WTC11 (cell line): ENCODE measurements at regions not wholly inside any gene's neighbourhood (a gene's known extent, or its start where the extent isn't known, plus 50 kb on each side); places are given as distances from the start of the nearest gene placed in this dataset.

ENCODE experiments used
- ATAC-seq: fragments of 200-7000 bp; cut with Tn5 transposase; 2 replicates; pipeline ENCODE4 v1.10.0; 2021; ENCODE audit warnings: mild to moderate bottlenecking, moderate library complexity
- CTCF ChIA-PET: fragments of 300-600 bp; sonication (Branson Sonifier 250); formaldehyde crosslinking; loops from one replicate; lab custom pipeline; 2021; ENCODE audit warnings: antibody characterized with exemption; lab: Charles Lee
- POLR2A ChIA-PET: fragments of 350-600 bp; sonication (Branson Sonifier 250); formaldehyde crosslinking; loops from one replicate; lab custom pipeline; 2021; ENCODE audit warnings: antibody characterized with exemption; lab: Charles Lee
- DNase-seq: peaks from one replicate; pipeline ENCODE4 v3.0.0; 2021; ENCODE audit warnings: low spot score
- H3K27ac Mint-ChIP-seq: 2 replicates; pipeline ENCODE4 v1.8.0; 2021; ENCODE audit warnings: mixed read lengths
- H3K27me3 Mint-ChIP-seq: 2 replicates; pipeline ENCODE4 v1.8.0; 2021; ENCODE audit warnings: low read depth, mild to moderate bottlenecking, moderate library complexity, mixed read lengths
- H3K36me3 Mint-ChIP-seq: 2 replicates; pipeline ENCODE4 v1.8.0; 2021; ENCODE audit warnings: mixed read lengths
- H3K4me1 Mint-ChIP-seq: 2 replicates; pipeline ENCODE4 v1.8.0; 2022; ENCODE audit warnings: mixed read lengths
- H3K4me3 Mint-ChIP-seq: 2 replicates; pipeline ENCODE4 v1.8.0; 2021; ENCODE audit warnings: mild to moderate bottlenecking, moderate library complexity, mixed read lengths
- H3K9me3 Mint-ChIP-seq: 2 replicates; pipeline ENCODE4 v1.8.0; 2021; ENCODE audit warnings: mixed read lengths
- CREM ChIP-seq: sonication (generic); formaldehyde crosslinking; IDR thresholded peaks from 2 replicates; pipeline ENCODE4 v1.8.1; 2022; ENCODE audit warnings: mild to moderate bottlenecking, missing genetic modification reagents, moderate library complexity
- EMX1 ChIP-seq: fragments of 250-450 bp; sonication (Bioruptor Pico); IDR thresholded peaks from 2 replicates; pipeline ENCODE4 v1.8.0; 2021; ENCODE audit warnings: mild to moderate bottlenecking
- ERG ChIP-seq: fragments of 250-450 bp; sonication (Bioruptor Pico); IDR thresholded peaks from 2 replicates; pipeline ENCODE4 v1.8.0; 2021; ENCODE audit warnings: mild to moderate bottlenecking
- ETV6 ChIP-seq: sonication (generic); formaldehyde crosslinking; IDR thresholded peaks from 2 replicates; pipeline ENCODE4 v1.8.1; 2022; ENCODE audit warnings: mild to moderate bottlenecking, missing genetic modification reagents
- FOXP1 ChIP-seq: sonication (generic); formaldehyde crosslinking; IDR thresholded peaks from 2 replicates; pipeline ENCODE4 v1.8.0; 2022; ENCODE audit warnings: missing genetic modification reagents, mild to moderate bottlenecking, moderate library complexity, borderline replicate concordance
- GABPB1 ChIP-seq: sonication (generic); formaldehyde crosslinking; IDR thresholded peaks from 2 replicates; pipeline ENCODE4 v1.8.1; 2023; ENCODE audit warnings: mild to moderate bottlenecking, missing genetic modification reagents
- IRF1 ChIP-seq: sonication (generic); formaldehyde crosslinking; IDR thresholded peaks from 2 replicates; pipeline ENCODE4 v1.8.0; 2023; ENCODE audit warnings: missing genetic modification reagents
- IRF2 ChIP-seq: sonication (generic); formaldehyde crosslinking; IDR thresholded peaks from 2 replicates; pipeline ENCODE4 v1.8.0; 2022; ENCODE audit warnings: low read depth, missing genetic modification reagents, borderline replicate concordance
- JUN ChIP-seq: sonication (generic); formaldehyde crosslinking; IDR thresholded peaks from 2 replicates; pipeline ENCODE4 v1.8.0; 2023; ENCODE audit warnings: mild to moderate bottlenecking, missing genetic modification reagents
- MLX ChIP-seq: sonication (generic); formaldehyde crosslinking; IDR thresholded peaks from 2 replicates; pipeline ENCODE4 v1.8.1; 2023; ENCODE audit warnings: mild to moderate bottlenecking, missing genetic modification reagents, moderate library complexity
- PRDM15 ChIP-seq: sonication (generic); formaldehyde crosslinking; IDR thresholded peaks from 2 replicates; pipeline ENCODE4 v1.8.0; 2022; ENCODE audit warnings: missing genetic modification reagents
- SOX15 ChIP-seq: fragments of 250-450 bp; sonication (Bioruptor Pico); IDR thresholded peaks from 2 replicates; pipeline ENCODE4 v1.9.0; 2021; ENCODE audit warnings: mild to moderate bottlenecking
- SP1 ChIP-seq: sonication (generic); formaldehyde crosslinking; conservative IDR thresholded peaks from 2 replicates; pipeline ENCODE4 v1.8.1; 2022; ENCODE audit warnings: missing genetic modification reagents
- TCF7 ChIP-seq: sonication (generic); formaldehyde crosslinking; IDR thresholded peaks from 2 replicates; pipeline ENCODE4 v1.8.0; 2022; ENCODE audit warnings: mild to moderate bottlenecking, low read depth, missing genetic modification reagents, moderate library complexity
- TEAD4 ChIP-seq: sonication (generic); formaldehyde crosslinking; IDR thresholded peaks from 2 replicates; pipeline ENCODE4 v1.8.0; 2022; ENCODE audit warnings: mild to moderate bottlenecking, missing genetic modification reagents
- ZBTB43 ChIP-seq: sonication (generic); formaldehyde crosslinking; IDR thresholded peaks from 2 replicates; pipeline ENCODE4 v1.8.1; 2023; ENCODE audit warnings: mild to moderate bottlenecking, missing genetic modification reagents
- ZNF232 ChIP-seq: sonication (generic); formaldehyde crosslinking; IDR thresholded peaks from 2 replicates; pipeline ENCODE4 v1.8.0; 2022; ENCODE audit warnings: mild to moderate bottlenecking, missing genetic modification reagents
- ZNF263 ChIP-seq: sonication (generic); formaldehyde crosslinking; IDR thresholded peaks from 2 replicates; pipeline ENCODE4 v1.8.1; 2022; ENCODE audit warnings: low read depth, mild to moderate bottlenecking, moderate library complexity, missing genetic modification reagents
- ZNF532 ChIP-seq: fragments of 250-450 bp; sonication (Bioruptor Pico); IDR thresholded peaks from 2 replicates; pipeline ENCODE4 v1.9.0; 2021; ENCODE audit warnings: mild to moderate bottlenecking, borderline replicate concordance

- Mint-ChIP-seq H3K27me3 (no peaks in the 10 kb centered on the region; the same call in 1 of the 2 replicates), H3K27ac (no peak overlapping the region), H3K4me1 (peaks cover 13% of the 10 kb centered on the region), H3K9me3 (no peaks in the 10 kb centered on the region), H3K4me3 (no peak overlapping the region), H3K36me3 (no peaks in the 10 kb centered on the region)
- DNase-seq (peak; percentile 53), ATAC-seq (peak; percentile 96)
- no peak for TF ChIP-seq PRDM15 (CRISPR knock-in tag)
- TF ChIP-seq MLX: no peak
- TF ChIP-seq SOX15: no peak
- TF ChIP-seq IRF2 (CRISPR knock-in tag): no peak
- TF ChIP-seq IRF1: no peak
- no peak for TF ChIP-seq ZNF232 (CRISPR knock-in tag)
- no peak for TF ChIP-seq EMX1 (CRISPR knock-in tag)
- POLR2A ChIA-PET: interaction anchor here (1.0 kb wide), 2 partner anchors 340 to 342 kb away, joined by 3 read pairs; partner anchors contain the start of gene MYCN
- CTCF ChIA-PET: interaction anchor here (0.5 to 2.6 kb wide), 29 partner anchors 8 to 645 kb away, joined by 3 to 55 read pairs (median 3); partner anchors contain the start of gene MYCN
These were observed 341.3 kb downstream of the MYCN start for GRCh38 chr2:16281451-16282335.

GRCh38 chr2:16280081-16280480, 339.7 kb downstream of the MYCN start:
- ChIA-PET POLR2A (no interaction called here), CTCF (interaction anchor here (1.2 kb wide), 1 partner anchor 340 kb away, joined by 3 read pairs; the partner anchor contains the start of gene MYCN)
- ATAC-seq: no peak
- no peaks in the 10 kb centered on the region; the same call in 1 of the 2 replicates for H3K27me3 Mint-ChIP-seq
- H3K9me3 Mint-ChIP-seq: no peaks in the 10 kb centered on the region
- H3K36me3 Mint-ChIP-seq: no peaks in the 10 kb centered on the region
- no peak for DNase-seq
- H3K4me3 Mint-ChIP-seq: no peak overlapping the region
- no peak overlapping the region for H3K27ac Mint-ChIP-seq
- H3K4me1 Mint-ChIP-seq: peaks cover 13% of the 10 kb centered on the region
- no peak for TF ChIP-seq FOXP1 (CRISPR knock-in tag)
- no peak for TF ChIP-seq JUN (CRISPR knock-in tag)
- no peak for TF ChIP-seq ERG (CRISPR knock-in tag)
- no peak for TF ChIP-seq ZNF263
- no peak for TF ChIP-seq ZBTB43
- TF ChIP-seq TEAD4: no peak
- TF ChIP-seq SP1 (CRISPR knock-in tag): no peak
- TF ChIP-seq ZNF532 (CRISPR knock-in tag): no peak
- no peak for TF ChIP-seq CREM (CRISPR knock-in tag)
- no peak for TF ChIP-seq TCF7 (CRISPR knock-in tag)
- no peak for TF ChIP-seq ETV6 (CRISPR knock-in tag)
- TF ChIP-seq GABPB1 (CRISPR knock-in tag): no peak
